ENCODE measurements at regions not wholly inside any gene's neighbourhood (a gene's known extent, or its start where the extent isn't known, plus 50 kb on each side); places are given as distances from the start of the nearest gene placed in this dataset.

- TF ChIP-seq CTCF (IDR thresholded peaks at IDR 0.05; ENCODE audit: insufficient read depth, low read depth, low read length): no peak
- TF ChIP-seq EZH2 (IDR thresholded peaks at IDR 0.05; ENCODE audit: insufficient read depth, low read length): no peak
Observed at GRCh38 chr12:97027482-97027881, 120.4 kb downstream of the NEDD1 start.
